GM12872 (cell line): ENCODE measurements at regions not wholly inside any gene's neighbourhood (a gene's known extent, or its start where the extent isn't known, plus 50 kb on each side); places are given as distances from the start of the nearest gene placed in this dataset.

Experiments
- CTCF ChIP-seq: IDR thresholded peaks from 3 replicates; pipeline ENCODE4 v1.5.1; 2011; ENCODE audit warnings: low read depth, mild to moderate bottlenecking, low read length, moderate library complexity; ENCODE audit not compliant: insufficient read depth

GRCh38 chr5:136563489-136563888 lies 198.1 kb upstream of the TRPC7 start:
- TF ChIP-seq CTCF, result no peak

GRCh38 chr5:136560126-136560525 lies 194.8 kb upstream of the TRPC7 start:
- TF ChIP-seq CTCF, result no peak

DNA sequence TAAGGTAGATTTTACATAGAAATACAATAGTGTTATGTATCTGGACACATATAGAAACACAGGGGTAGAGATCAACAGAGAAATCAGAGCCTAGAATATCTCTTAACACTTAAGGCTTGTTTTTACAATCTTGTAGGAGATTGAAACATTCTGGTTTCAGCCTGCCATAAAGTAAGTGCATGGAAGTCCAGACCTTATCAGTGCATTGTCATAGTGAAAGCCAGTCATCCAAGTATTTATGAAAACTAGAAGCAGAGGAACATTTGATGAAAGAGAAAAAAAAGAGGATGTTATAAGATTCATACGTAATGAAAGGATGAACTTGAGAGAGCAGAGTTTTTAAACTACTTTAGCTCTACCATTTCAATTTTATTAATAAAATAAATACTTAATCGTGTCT lies 194.3 kb upstream of the TRPC7 start:
- TF ChIP-seq CTCF, result no peak

DNA sequence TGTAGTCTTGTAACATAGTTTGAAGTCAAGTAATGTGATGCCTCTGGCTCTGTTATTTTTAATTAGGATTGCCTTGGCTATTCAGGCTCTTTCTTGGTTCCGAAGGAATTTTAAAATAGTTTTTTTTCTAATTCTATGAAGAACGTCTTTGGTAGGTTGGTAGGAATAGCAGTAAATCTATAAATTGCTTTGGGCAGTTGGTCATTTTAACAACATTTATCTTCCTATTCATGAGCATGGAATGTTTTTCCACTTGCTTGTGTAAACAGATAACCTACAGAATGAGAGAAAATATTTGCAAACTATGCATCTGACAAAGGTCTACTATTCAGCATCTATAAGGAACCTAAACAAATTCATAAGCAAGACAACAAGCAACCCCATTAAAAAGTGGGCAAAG lies 173.2 kb upstream of the TRPC7 start:
- TF ChIP-seq CTCF, result no peak

- no peak for TF ChIP-seq CTCF
These were observed 163.7 kb upstream of the TRPC7 start for GRCh38 chr5:136529081-136529480.

DNA sequence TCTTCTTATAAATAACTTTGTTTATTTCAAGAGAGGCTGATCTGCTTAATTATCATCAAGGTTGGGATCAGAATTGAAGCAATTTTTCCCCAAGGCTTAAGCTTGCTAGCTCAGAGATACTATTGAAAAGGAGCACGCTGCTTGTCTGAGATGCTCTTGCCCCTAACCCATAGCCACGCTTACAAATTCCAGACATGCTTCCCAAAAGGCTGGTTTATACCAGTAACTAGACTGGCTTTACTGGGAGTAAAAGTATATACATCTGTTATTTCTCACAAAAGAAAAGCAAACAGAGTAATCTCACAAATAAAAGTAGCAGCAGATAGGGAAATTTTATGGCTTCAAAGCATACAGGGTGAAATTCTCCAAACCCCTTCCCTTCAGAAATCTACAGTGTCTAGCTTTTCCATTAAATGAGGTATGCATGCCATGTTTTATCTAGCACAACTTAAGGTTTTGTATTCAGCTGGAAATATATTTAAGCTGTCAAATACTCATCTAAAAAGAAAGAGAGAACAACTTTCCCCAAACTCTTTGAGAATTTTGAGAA lies 163.2 kb upstream of the TRPC7 start:
- TF ChIP-seq CTCF, result no peak

DNA sequence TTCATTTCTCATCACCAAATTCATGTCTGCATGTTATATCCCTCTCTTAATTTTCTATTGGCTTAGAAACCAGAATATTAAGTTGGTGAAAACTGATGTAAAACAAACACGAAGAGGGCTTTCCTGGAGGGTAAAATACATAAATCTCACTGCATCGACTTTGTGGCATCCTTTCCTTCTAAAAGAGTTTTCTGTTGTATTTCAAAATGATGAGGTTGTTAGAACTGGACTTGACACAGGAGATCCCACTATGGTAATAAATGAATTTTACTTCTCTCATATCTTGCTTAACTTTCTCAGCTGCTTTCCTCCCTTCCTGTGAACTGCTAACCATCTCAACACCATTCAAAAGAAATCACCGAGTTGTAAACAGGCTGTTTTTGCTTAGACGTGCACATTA lies 162.0 kb upstream of the TRPC7 start:
- no peak for TF ChIP-seq CTCF

DNA sequence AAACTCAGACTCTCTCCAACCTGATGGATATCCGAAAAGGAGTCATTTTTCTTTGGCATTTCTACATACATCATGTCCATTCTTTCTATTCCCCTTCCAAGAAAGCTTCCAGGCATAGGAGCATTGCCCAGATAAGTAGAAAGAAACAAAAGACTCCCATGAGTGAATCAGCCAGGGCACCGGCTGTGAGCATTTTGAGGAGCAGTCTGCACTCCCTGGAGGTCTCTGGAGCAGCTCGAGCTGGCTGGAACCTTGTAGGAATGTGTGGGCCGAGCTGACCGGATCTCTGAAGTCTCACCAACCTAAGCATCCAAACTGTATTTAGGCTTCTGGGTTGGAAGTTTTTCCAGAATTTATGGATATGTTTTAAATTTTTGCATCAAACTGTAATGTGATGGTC lies 161.4 kb upstream of the TRPC7 start:
- no peak for TF ChIP-seq CTCF
